HS-5 (cell line): ENCODE measurements at regions not wholly inside any gene's neighbourhood (a gene's known extent, or its start where the extent isn't known, plus 50 kb on each side); places are given as distances from the start of the nearest gene placed in this dataset.
"Not testable (repeated sequence)": the region's sequence is repeated elsewhere in the genome, so short reads cannot be mapped to it uniquely, and the experiment has no call there.

ENCODE experiments used
- DNase-seq: peaks from one replicate; pipeline ENCODE4 v3.0.0-alpha.2; 2012; ENCODE audit warnings: low read depth

DNA sequence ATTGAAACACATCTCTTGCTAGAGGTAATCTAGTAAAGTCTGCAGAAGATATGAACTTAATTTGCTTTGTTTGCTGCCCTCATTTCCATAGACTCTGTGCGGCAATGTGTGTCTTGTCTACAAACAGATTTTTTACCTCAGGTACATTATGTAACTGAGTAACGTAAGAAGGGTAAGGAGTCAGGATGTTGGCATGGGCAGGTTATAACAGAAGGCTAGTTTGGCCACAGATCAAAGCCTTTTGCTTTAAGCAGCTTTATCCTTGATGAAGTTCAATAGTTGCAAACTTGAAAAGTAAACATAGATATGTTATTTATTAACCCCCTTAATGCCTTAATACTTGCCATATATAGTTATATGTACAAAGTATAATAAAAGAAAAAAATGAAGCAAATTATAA lies 391.6 kb upstream of the FKBP1C start:
- DNase-seq: no peak

GRCh38 chr6:62808565-62809293 lies 402.5 kb upstream of the FKBP1C start:
- no peak for DNase-seq

GRCh38 chr6:62805431-62805830 lies 405.8 kb upstream of the FKBP1C start:
- peak; percentile 41 for DNase-seq

GRCh38 chr6:62803094-62803493 lies 408.2 kb upstream of the FKBP1C start:
- no peak for DNase-seq

GRCh38 chr6:62797190-62797589 lies 414.1 kb upstream of the FKBP1C start:
- DNase-seq: no peak

GRCh38 chr6:62775427-62776022 lies 435.7 kb upstream of the FKBP1C start:
- DNase-seq: peak; percentile 36

DNA sequence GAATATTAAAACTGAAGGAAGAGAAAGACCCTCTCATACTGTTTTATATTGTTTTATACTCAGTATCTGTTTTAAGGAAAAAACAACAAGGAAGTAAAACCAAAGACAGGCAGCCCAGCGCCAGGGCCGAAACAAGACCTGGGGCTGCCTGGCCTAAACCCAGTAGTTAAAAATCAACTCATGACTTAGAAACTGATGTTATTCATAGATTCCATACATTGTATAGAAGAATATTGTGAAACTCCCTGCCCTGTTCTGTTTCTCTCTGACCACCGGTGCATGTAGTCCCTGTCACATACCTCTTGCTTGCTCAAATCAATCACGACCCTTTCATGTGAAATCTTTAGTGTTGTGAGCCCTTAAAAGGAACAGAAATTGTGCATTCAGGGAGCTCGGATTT lies 445.1 kb upstream of the FKBP1C start:
- not testable (repeated sequence) for DNase-seq

DNA sequence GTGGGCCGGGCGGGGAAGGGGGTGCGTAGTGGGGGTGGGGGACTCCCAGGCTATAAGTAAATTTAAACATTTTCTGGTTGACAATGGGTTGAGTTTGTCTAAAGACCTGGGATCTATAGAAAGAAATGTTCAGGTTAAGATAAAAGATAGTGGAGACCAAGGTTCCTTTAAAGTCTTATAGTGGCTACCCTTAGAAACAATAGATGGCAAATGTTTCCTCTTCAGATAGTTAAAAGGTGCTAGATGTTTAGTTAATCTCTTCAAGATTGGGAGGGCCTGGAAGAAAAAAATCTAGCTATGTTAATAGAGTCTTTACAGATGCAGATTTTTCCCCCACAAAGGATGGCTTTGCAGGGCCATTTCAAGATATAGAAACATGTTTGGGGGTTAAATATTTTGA lies 446.4 kb upstream of the FKBP1C start:
- no peak for DNase-seq

DNA sequence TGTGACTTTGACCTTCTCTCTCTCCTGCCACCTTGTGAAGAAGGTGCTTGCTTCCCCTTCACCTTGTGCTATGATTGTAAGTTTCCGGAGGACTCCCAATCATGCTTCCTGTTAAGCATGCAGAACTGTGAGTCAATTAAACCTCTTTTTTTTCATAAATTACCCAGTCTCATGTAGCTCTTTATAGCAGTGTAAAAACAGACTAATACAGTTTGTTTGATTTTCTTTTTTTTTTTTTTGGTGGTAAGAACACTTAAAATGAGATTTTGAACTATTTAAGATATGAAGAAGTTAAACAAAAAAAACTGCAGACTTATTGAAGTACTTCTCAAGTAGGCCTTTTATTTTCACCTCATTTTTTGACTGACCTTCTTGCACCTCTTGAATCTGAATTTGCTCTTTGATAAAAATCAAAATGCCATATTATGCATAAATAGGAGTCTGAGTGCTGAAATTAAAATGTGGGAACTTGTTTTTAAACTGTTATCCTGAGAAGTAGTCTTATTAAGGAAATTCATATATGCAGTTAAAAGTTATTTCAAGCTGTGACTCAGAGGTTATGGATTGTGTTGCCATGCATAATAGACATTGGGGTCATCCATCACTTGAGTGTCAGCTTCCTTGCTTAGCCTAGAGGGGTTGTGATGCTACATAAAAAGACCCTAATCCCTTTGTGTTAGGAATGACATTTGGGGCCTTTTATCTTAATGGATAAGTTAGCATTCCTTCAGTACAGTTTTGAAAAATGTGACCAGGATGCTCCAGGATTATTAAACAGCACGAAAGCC lies 447.9 kb upstream of the FKBP1C start:
- DNase-seq: no peak

GRCh38 chr6:62746968-62747367 lies 460.9 kb upstream of the KHDRBS2 start:
- DNase-seq: no peak

DNA sequence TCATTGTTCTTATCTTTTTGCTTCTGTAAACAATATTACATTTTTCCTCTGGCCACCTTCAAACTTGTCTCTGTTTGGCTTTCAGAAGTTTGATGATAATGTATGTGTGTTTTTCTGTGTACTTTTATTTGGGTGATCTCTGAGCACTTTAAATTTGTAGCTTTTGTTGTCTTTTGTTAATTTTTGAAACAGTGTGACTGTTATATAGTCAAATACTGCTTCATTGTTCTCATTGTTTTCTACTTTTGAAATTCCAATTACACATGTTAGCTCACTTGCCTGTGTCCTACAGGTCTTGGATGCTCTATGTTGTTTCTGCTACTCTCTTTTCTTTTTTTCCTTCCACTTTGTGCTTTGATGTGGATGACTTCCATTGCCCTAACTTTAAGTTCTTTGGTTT lies 460.1 kb upstream of the KHDRBS2 start:
- no peak for DNase-seq

GRCh38 chr6:62740596-62740995 lies 454.6 kb upstream of the KHDRBS2 start:
- DNase-seq: no peak

- no peak for DNase-seq
Observed at GRCh38 chr6:62740171-62740570, 454.1 kb upstream of the KHDRBS2 start.

GRCh38 chr6:62737792-62738191 lies 451.8 kb upstream of the KHDRBS2 start:
- DNase-seq: no peak

- no peak for DNase-seq
Observed at GRCh38 chr6:62721408-62721807, 435.4 kb upstream of the KHDRBS2 start.

DNA sequence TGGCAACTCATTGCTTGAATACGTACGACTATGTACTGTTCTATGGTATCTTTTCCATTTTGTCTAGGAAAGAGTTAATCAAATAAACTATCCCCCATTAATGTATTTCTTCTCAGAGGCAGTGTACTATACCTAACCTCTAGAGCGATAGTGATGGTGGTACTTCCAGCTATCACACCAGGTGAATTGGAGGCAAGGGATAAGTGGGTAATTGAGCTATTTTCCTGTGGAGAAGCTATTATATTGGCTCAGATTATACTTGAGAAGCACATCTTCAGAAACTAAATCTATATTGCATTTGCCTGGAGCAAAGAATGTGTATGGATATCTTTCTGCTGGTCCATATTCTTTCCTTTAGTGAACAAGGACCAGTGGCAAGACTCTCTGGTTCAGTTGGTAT lies 430.7 kb upstream of the KHDRBS2 start:
- no peak for DNase-seq

DNA sequence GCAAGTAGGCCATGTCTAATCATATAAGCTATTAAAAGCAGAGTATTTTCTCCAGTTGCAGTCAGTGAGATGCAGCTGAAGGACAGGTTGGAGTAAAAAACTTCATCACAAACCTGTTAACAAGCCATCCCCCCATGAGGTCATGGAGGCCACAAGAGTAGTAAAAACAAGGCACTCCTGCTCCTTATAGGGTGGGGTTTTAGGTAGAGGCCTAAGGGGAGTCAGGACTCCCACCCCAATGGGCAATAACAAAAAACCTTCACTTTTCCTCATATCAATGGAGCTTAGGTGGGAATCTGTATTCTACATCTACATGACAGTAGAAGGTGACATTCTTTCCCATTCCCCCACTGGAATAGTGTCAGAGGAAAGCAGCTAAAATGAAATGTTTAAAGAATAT lies 428.1 kb upstream of the KHDRBS2 start:
- no peak for DNase-seq

DNA sequence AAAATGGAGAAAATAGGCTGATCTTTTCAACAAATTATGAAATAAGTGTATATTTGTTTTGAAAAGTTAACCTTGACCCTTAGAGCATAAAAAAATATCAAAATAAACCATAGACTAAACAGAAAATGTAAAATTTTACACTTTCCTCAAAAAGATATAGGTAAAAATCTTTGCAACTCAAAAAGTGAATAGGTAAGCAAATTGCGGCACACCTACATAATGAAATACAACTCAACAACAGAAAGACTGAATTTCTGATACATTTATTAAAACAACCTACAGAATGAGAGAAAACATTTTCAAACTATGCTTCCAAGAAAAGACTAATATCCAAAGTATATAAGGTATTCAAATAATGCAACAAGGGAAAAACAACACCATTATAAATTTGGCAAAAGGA lies 425.7 kb upstream of the KHDRBS2 start:
- DNase-seq: no peak

- no peak for DNase-seq
Observed at GRCh38 chr6:62707914-62708313, 421.9 kb upstream of the KHDRBS2 start.

DNA sequence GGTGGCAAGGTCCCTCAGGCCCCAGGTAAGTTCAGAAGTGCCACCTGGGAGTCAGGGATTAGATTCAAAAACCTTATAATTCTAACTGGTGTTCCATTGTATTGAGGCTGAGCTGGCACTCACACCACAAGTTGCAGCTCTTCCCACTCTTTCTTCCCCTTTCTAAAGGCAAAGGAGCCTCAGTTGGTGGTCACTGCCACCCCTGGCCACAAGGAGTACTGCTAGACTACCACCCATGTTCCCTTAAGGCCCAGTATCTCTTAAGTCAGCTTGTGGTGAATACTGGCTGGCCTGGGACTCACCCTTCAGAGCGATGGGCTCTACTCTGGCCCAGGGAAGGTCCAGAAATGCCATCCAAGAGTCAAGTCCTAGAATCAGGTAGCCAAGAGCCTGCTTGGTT lies 421.1 kb upstream of the KHDRBS2 start:
- no peak for DNase-seq

DNA sequence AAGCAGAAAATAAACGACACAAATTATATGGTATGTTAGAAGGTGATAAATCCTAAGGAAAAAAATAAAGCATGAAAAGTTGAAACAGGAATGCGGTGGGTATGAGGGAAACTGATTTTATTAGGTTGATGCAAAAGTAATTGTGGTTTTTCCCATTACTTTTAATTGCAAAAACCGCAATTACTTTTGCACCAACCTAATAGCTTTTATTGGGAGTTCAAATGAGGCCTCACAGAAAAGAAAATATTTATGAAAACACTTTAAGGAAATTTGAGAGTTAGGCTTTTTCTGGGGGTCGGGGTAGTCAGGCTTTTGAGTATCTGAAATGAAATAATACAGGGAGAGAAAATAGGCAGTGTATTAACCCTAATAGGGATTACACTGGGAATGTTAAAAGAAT lies 397.0 kb upstream of the KHDRBS2 start:
- no peak for DNase-seq

- no peak for DNase-seq
Observed at GRCh38 chr6:62681108-62681507, 395.1 kb upstream of the KHDRBS2 start.

- no peak for DNase-seq
Observed at GRCh38 chr6:62672989-62673388, 387.0 kb upstream of the KHDRBS2 start.
